ENCODE measurements at regions not wholly inside any gene's neighbourhood (a gene's known extent, or its start where the extent isn't known, plus 50 kb on each side); places are given as distances from the start of the nearest gene placed in this dataset.

- no peak overlapping the region for H3K27ac ChIP-seq (ENCODE audit: low read depth, low read length, poor library complexity, severe bottlenecking)
- TF ChIP-seq EZH2 (IDR thresholded peaks at IDR 0.05; ENCODE audit: borderline replicate concordance, low read depth, low read length, poor library complexity, severe bottlenecking) (no peak), CTCF (conservative IDR thresholded peaks at IDR 0.05; ENCODE audit: low read depth, low read length) (no peak)
- H3K4me1 ChIP-seq (ENCODE audit: insufficient read depth, low read length, poor library complexity, severe bottlenecking) = no peaks in the 10 kb centered on the region
- no TSS peak for BruUV-seq (replicated peaks)
- H3K9me3 ChIP-seq (ENCODE audit: low read depth, low read length, poor library complexity, severe bottlenecking) = no peaks in the 10 kb centered on the region
- H3K4me3 ChIP-seq (ENCODE audit: low read depth, low read length, poor library complexity, severe bottlenecking) = no peak overlapping the region
- POLR2A ChIA-PET (ENCODE audit: low non-redundant PET) = no interaction called here
- H3K27me3 ChIP-seq (replicated peaks; ENCODE audit: insufficient read depth, low read depth, low read length, poor library complexity) = peaks cover 9% of the 10 kb centered on the region
- intact Hi-C loops (cut with micrococcal nuclease; ENCODE audit: unreplicated experiment) = no loop called here
- H3K36me3 ChIP-seq (ENCODE audit: insufficient read depth, low read length, poor library complexity, severe bottlenecking) = no peaks in the 10 kb centered on the region
- CTCF ChIA-PET = no interaction called here
- no peak for DNase-seq (ENCODE audit: low spot score)
These were observed 115.6 kb upstream of the MROH9 start for GRCh38 chr1:170819781-170820180.

GRCh38 chr1:170823120-170823519 is 112.2 kb upstream of the MROH9 start:
- Histone ChIP-seq H3K4me1 (ENCODE audit: insufficient read depth, low read length, poor library complexity, severe bottlenecking) (no peaks in the 10 kb centered on the region), H3K27me3 (replicated peaks; ENCODE audit: insufficient read depth, low read depth, low read length, poor library complexity) (peaks cover 4% of the 10 kb centered on the region), H3K9me3 (ENCODE audit: low read depth, low read length, poor library complexity, severe bottlenecking) (no peaks in the 10 kb centered on the region), H3K36me3 (ENCODE audit: insufficient read depth, low read length, poor library complexity, severe bottlenecking) (no peaks in the 10 kb centered on the region), H3K4me3 (ENCODE audit: low read depth, low read length, poor library complexity, severe bottlenecking) (no peak overlapping the region), H3K27ac (ENCODE audit: low read depth, low read length, poor library complexity, severe bottlenecking) (no peak overlapping the region)
- BruUV-seq (replicated peaks) = no TSS peak
- no peak for TF ChIP-seq CTCF (conservative IDR thresholded peaks at IDR 0.05; ENCODE audit: low read depth, low read length)
- no peak for TF ChIP-seq EZH2 (IDR thresholded peaks at IDR 0.05; ENCODE audit: borderline replicate concordance, low read depth, low read length, poor library complexity, severe bottlenecking)
- intact Hi-C loops (cut with micrococcal nuclease; ENCODE audit: unreplicated experiment) = no loop called here
- CTCF ChIA-PET = no interaction called here
- POLR2A ChIA-PET (ENCODE audit: low non-redundant PET) = no interaction called here
- no peak for DNase-seq (ENCODE audit: low spot score)

GRCh38 chr1:170831276-170831675 is 104.1 kb upstream of the MROH9 start:
- intact Hi-C loops (cut with micrococcal nuclease; ENCODE audit: unreplicated experiment) = no loop called here
- Histone ChIP-seq H3K9me3 (ENCODE audit: low read depth, low read length, poor library complexity, severe bottlenecking) (no peaks in the 10 kb centered on the region), H3K4me1 (ENCODE audit: insufficient read depth, low read length, poor library complexity, severe bottlenecking) (no peaks in the 10 kb centered on the region), H3K36me3 (ENCODE audit: insufficient read depth, low read length, poor library complexity, severe bottlenecking) (no peaks in the 10 kb centered on the region), H3K27me3 (replicated peaks; ENCODE audit: insufficient read depth, low read depth, low read length, poor library complexity) (no peaks in the 10 kb centered on the region), H3K4me3 (ENCODE audit: low read depth, low read length, poor library complexity, severe bottlenecking) (no peak overlapping the region), H3K27ac (ENCODE audit: low read depth, low read length, poor library complexity, severe bottlenecking) (no peak overlapping the region)
- TF ChIP-seq CTCF (conservative IDR thresholded peaks at IDR 0.05; ENCODE audit: low read depth, low read length) (no peak), EZH2 (IDR thresholded peaks at IDR 0.05; ENCODE audit: borderline replicate concordance, low read depth, low read length, poor library complexity, severe bottlenecking) (no peak)
- no TSS peak for BruUV-seq (replicated peaks)
- DNase-seq (ENCODE audit: low spot score) = no peak
- POLR2A ChIA-PET (ENCODE audit: low non-redundant PET) = no interaction called here
- CTCF ChIA-PET = no interaction called here

Measured in A673 (cell line).